ENCODE measurements at regions not wholly inside any gene's neighbourhood (a gene's known extent, or its start where the extent isn't known, plus 50 kb on each side); places are given as distances from the start of the nearest gene placed in this dataset.

- TF ChIP-seq CTCF (IDR thresholded peaks at IDR 0.05; ENCODE audit: low read length, missing control alignments) = no peak
- peak; percentile 25 for DNase-seq (ENCODE audit: low read depth)
- no peak overlapping the region for H3K4me3 ChIP-seq (replicated peaks; ENCODE audit: low read depth, low read length)
These were observed 506.9 kb downstream of the TLE1 start for GRCh38 chr9:81182431-81182830.

DNA sequence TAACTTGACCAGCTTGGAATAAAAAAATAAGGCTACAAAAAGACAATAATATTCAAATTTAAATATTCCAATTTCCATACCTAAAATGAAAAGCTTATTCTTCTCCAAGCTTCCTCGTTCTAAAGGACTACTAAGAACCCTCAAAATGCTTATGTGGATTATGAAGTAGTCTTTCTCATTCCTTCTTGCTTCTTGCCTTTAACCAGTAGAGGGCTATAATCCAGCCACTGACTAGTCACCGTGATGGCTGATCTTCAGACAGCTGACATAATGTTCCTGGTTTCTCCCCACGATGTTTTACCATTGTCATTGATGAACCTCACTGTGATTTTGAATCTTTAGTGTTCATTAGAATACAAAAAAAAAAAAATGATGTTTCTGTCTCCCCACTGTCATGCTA is 515.3 kb downstream of the TLE1 start:
- no peak for TF ChIP-seq CTCF (IDR thresholded peaks at IDR 0.05; ENCODE audit: low read length, missing control alignments)
- no peak overlapping the region for H3K4me3 ChIP-seq (replicated peaks; ENCODE audit: low read depth, low read length)
- no peak for DNase-seq (ENCODE audit: low read depth)

- H3K4me3 ChIP-seq (replicated peaks; ENCODE audit: low read depth, low read length) = no peak overlapping the region
- no peak for DNase-seq (ENCODE audit: low read depth)
- no peak for TF ChIP-seq CTCF (IDR thresholded peaks at IDR 0.05; ENCODE audit: low read length, missing control alignments)
These were observed 517.7 kb downstream of the TLE1 start for GRCh38 chr9:81171689-81172088.

GRCh38 chr9:81162361-81162760 is 527.0 kb downstream of the TLE1 start:
- H3K4me3 ChIP-seq (replicated peaks; ENCODE audit: low read depth, low read length) = no peak overlapping the region
- TF ChIP-seq CTCF (IDR thresholded peaks at IDR 0.05; ENCODE audit: low read length, missing control alignments) = no peak
- DNase-seq (ENCODE audit: low read depth) = no peak

- H3K4me3 ChIP-seq (replicated peaks; ENCODE audit: low read depth, low read length) = no peak overlapping the region
- no peak for DNase-seq (ENCODE audit: low read depth)
- no peak for TF ChIP-seq CTCF (IDR thresholded peaks at IDR 0.05; ENCODE audit: low read length, missing control alignments)
These were observed 533.0 kb downstream of the TLE1 start for GRCh38 chr9:81156381-81156780.

GRCh38 chr9:81150016-81150625 is 539.2 kb downstream of the TLE1 start:
- TF ChIP-seq CTCF (IDR thresholded peaks at IDR 0.05; ENCODE audit: low read length, missing control alignments) = no peak
- no peak overlapping the region for H3K4me3 ChIP-seq (replicated peaks; ENCODE audit: low read depth, low read length)
- peak; percentile 3 for DNase-seq (ENCODE audit: low read depth)

DNA sequence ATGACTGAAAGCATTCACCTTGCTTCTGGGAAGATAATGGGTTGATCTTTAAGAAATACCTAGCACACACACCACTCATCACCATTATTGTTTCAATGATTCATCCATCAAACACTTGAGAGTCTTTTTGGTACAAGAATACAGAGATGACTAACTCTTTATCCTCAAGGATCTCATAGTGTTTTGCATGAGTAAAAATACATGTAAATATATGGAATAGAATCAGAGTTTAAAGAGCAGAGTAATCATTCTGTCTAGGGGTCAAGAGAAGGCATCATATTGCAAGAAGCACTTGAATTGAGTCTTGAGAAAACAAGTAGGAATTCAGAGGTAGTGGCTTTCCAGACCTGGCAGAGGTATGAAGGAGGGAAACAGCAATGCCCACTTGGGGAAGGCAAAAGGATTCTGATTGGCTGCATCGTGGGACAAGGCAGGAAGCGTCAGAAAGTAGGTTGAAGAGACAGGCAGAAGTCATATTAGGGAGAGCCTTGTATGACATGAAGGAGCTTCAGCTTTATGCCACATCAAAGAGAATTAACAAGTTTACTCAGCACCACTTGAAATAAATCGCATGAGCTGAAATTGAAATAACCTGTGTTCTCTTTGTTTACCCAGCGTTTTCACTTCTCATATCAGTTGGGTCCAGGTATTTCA is 542.5 kb downstream of the TLE1 start:
- TF ChIP-seq CTCF (IDR thresholded peaks at IDR 0.05; ENCODE audit: low read length, missing control alignments) = no peak
- H3K4me3 ChIP-seq (replicated peaks; ENCODE audit: low read depth, low read length) = no peak overlapping the region
- peak; percentile 4 for DNase-seq (ENCODE audit: low read depth)

All from fibroblast of pulmonary artery (primary cell).